PC-9 (cell line): ENCODE measurements at regions not wholly inside any gene's neighbourhood (a gene's known extent, or its start where the extent isn't known, plus 50 kb on each side); places are given as distances from the start of the nearest gene placed in this dataset.

ENCODE experiments used
- EZH2 ChIP-seq: fragments of 200-600 bp; sonication (generic); IDR thresholded peaks from 2 replicates; pipeline ENCODE4 v1.8.0; 2017; ENCODE audit warnings: antibody characterized with exemption, low read depth
- TF ChIP-seq, protein P1 (sequence below): fragments of 200-600 bp; sonication (generic); conservative IDR thresholded peaks from 2 replicates; pipeline ENCODE4 v1.6.1; 2017; ENCODE audit warnings: mixed run types, antibody characterized with exemption, mild to moderate bottlenecking, moderate library complexity

DNA sequence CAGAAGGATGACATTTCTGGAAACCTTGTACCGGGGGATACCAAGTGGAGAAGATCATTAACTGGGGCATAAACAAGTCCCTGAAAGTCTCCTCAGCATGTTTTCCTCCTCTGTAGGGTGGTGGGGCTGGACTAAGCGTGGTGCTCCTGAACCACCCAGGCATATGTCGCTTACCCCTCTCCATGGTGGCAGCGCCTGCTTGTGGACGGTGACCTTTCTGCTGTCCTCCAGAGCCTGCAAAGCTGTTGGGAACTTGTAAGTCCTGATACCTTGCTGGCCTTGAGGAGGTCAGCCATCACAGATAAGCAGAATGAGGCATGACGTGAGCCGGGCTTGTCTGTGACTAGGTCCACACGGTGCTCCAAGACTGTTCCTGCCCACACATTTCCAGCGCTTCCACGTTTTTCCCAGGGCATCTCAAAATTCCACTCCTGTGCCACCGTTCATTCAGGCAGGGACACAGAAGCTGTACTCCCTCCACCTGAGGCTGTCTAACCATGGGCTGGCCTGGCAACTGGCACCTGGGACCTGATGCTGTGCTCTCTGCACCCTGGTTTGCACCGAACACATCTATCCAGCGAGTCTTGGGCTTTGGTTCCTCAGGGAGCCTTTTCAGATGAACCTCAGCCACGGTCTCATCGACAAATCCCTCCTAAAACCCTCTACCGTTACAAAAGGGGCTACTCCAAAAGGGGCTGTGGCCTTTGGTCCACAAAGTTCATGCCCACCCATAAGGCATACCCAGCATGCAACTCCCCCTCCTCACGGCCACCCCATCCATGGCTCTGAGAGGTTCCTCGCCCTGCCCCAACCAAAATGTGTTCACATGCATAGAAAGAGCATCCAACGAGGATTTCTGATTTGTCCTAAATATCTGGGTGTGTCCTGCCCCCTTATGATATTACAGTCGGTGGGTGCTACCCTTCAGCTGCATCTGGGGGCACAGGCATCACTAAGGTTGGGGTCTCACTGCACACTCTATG lies 199.6 kb upstream of the DIO3 start:
- TF ChIP-seq, protein P1, sequence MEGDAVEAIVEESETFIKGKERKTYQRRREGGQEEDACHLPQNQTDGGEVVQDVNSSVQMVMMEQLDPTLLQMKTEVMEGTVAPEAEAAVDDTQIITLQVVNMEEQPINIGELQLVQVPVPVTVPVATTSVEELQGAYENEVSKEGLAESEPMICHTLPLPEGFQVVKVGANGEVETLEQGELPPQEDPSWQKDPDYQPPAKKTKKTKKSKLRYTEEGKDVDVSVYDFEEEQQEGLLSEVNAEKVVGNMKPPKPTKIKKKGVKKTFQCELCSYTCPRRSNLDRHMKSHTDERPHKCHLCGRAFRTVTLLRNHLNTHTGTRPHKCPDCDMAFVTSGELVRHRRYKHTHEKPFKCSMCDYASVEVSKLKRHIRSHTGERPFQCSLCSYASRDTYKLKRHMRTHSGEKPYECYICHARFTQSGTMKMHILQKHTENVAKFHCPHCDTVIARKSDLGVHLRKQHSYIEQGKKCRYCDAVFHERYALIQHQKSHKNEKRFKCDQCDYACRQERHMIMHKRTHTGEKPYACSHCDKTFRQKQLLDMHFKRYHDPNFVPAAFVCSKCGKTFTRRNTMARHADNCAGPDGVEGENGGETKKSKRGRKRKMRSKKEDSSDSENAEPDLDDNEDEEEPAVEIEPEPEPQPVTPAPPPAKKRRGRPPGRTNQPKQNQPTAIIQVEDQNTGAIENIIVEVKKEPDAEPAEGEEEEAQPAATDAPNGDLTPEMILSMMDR, result no peak
- TF ChIP-seq EZH2, result no peak
